MCF 10A (cell line): ENCODE measurements at regions not wholly inside any gene's neighbourhood (a gene's known extent, or its start where the extent isn't known, plus 50 kb on each side); places are given as distances from the start of the nearest gene placed in this dataset.
"Not testable (repeated sequence)": the region's sequence is repeated elsewhere in the genome, so short reads cannot be mapped to it uniquely, and the experiment has no call there.

Source experiments
- BruUV-seq: library from RNA; stranded (reverse); fragments of 400-500 nt; replicated peaks from 2 replicates; lab custom pipeline; 2021; lab: Mats Ljungman, UMichigan
- CTCF ChIA-PET: fragments of 300-600 bp; sonication (Branson Sonifier 250); formaldehyde crosslinking; extraction: SDS; loops from one replicate; lab custom pipeline; 2021; ENCODE audit warnings: antibody characterized with exemption, inconsistent platforms; lab: Yijun Ruan, JAX
- POLR2A ChIA-PET: fragments of 300-600, 350-650 bp; sonication (Branson Sonifier 250); formaldehyde crosslinking; extraction: SDS; loops from one replicate; lab custom pipeline; 2020; ENCODE audit warnings: antibody characterized with exemption, inconsistent platforms; lab: Yijun Ruan, JAX
- DNase-seq: peaks from one replicate; pipeline ENCODE4 v3.0.0-alpha.2; 2018; ENCODE audit not compliant: unreplicated experiment
- H3K27ac Mint-ChIP-seq: one replicate; pipeline ENCODE4 v1.8.0; 2022; ENCODE audit warnings: mild to moderate bottlenecking, low read depth, mixed read lengths; ENCODE audit not compliant: unreplicated experiment
- H3K27me3 Mint-ChIP-seq: one replicate; pipeline ENCODE4 v1.8.0; 2022; ENCODE audit warnings: mixed read lengths; ENCODE audit not compliant: insufficient read depth, unreplicated experiment
- H3K36me3 Mint-ChIP-seq: one replicate; pipeline ENCODE4 v1.8.0; 2022; ENCODE audit warnings: mild to moderate bottlenecking, moderate library complexity, mixed read lengths; ENCODE audit not compliant: insufficient read depth, unreplicated experiment
- H3K4me1 Mint-ChIP-seq: one replicate; pipeline ENCODE4 v1.8.0; 2022; ENCODE audit warnings: mixed read lengths; ENCODE audit not compliant: insufficient read depth, unreplicated experiment
- H3K4me3 Mint-ChIP-seq: one replicate; pipeline ENCODE4 v1.8.0; 2022; ENCODE audit warnings: mild to moderate bottlenecking, moderate library complexity, mixed read lengths; ENCODE audit not compliant: unreplicated experiment
- H3K9me3 Mint-ChIP-seq: one replicate; pipeline ENCODE4 v1.8.0; 2022; ENCODE audit warnings: mixed read lengths; ENCODE audit not compliant: unreplicated experiment
- intact Hi-C: fragments of 100-400 bp; cut with micrococcal nuclease; formaldehyde crosslinking; loops from 2 replicates; pipeline ENCODE4 v1.14.1; 2022
- TF ChIP-seq, protein P1 (sequence below): fragments of 200-600 bp; IDR thresholded peaks from one replicate; pipeline ENCODE4 v1.8.0; 2022; ENCODE audit warnings: antibody characterized with exemption, mild to moderate bottlenecking; ENCODE audit not compliant: unreplicated experiment

DNA sequence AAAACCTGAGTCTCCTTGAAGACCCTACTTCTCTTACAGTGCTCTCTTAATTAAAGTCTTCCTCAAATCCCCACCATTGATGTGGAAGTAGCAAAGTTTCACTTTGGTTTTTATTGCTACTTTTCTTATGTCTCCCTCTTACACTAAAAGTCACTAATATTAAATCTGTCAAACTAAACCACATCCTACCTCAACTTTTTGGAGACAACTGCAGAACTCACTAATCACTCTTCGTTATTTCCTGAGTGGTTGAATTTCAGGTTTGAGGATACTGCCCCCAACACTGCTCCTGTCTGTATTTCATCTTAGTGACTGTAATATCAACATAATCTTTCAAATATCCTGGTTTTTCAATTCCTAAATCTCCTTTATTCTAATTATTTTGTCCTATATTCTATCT, 213.0 kb upstream of the PDE3A start:
- BruUV-seq = no TSS peak
- no peak for DNase-seq
- H3K4me3 Mint-ChIP-seq = no peak overlapping the region
- H3K27me3 Mint-ChIP-seq = no peaks in the 10 kb centered on the region
- H3K27ac Mint-ChIP-seq = no peak overlapping the region
- TF ChIP-seq, protein P1, sequence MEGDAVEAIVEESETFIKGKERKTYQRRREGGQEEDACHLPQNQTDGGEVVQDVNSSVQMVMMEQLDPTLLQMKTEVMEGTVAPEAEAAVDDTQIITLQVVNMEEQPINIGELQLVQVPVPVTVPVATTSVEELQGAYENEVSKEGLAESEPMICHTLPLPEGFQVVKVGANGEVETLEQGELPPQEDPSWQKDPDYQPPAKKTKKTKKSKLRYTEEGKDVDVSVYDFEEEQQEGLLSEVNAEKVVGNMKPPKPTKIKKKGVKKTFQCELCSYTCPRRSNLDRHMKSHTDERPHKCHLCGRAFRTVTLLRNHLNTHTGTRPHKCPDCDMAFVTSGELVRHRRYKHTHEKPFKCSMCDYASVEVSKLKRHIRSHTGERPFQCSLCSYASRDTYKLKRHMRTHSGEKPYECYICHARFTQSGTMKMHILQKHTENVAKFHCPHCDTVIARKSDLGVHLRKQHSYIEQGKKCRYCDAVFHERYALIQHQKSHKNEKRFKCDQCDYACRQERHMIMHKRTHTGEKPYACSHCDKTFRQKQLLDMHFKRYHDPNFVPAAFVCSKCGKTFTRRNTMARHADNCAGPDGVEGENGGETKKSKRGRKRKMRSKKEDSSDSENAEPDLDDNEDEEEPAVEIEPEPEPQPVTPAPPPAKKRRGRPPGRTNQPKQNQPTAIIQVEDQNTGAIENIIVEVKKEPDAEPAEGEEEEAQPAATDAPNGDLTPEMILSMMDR = no peak
- ChIA-PET POLR2A (interaction anchor here (0.6 to 0.9 kb wide), 2 partner anchors 9 to 642 kb away, joined by 3 to 5 read pairs; no protein-coding TSS in a partner anchor), CTCF (interaction anchor here (0.6 to 0.7 kb wide), 2 partner anchors 50 to 1434 kb away, joined by 3 to 4 read pairs; no protein-coding TSS in a partner anchor)
- H3K9me3 Mint-ChIP-seq = no peaks in the 10 kb centered on the region
- H3K4me1 Mint-ChIP-seq = no peaks in the 10 kb centered on the region
- intact Hi-C loops = no loop called here
- no peaks in the 10 kb centered on the region for H3K36me3 Mint-ChIP-seq

DNA sequence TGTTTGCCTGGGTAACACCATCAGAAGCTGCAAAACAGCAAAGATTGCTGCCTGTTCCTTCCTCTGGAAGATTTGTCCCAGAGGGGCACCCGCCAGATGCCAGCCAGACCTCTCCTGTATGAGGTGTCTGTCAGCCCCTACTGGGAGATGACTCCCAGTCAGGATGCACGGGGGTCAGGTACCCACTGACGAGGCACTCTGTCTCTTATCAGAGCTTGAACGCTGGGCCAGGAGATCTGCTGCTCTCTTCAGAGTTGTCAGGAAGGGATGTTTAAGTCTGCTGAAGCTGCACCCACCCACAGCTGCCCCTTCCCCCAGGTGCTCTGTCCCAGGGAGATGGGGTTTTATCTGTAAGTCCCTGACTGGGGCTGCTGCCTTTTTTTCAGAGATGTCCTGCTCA, 207.4 kb upstream of the PDE3A start:
- H3K4me3 Mint-ChIP-seq, H3K4me1 Mint-ChIP-seq, POLR2A ChIA-PET, H3K36me3 Mint-ChIP-seq, CTCF ChIA-PET, BruUV-seq, DNase-seq, intact Hi-C loops, H3K9me3 Mint-ChIP-seq, H3K27ac Mint-ChIP-seq: not testable (repeated sequence)
- peaks cover 53% of the 10 kb centered on the region for H3K27me3 Mint-ChIP-seq

DNA sequence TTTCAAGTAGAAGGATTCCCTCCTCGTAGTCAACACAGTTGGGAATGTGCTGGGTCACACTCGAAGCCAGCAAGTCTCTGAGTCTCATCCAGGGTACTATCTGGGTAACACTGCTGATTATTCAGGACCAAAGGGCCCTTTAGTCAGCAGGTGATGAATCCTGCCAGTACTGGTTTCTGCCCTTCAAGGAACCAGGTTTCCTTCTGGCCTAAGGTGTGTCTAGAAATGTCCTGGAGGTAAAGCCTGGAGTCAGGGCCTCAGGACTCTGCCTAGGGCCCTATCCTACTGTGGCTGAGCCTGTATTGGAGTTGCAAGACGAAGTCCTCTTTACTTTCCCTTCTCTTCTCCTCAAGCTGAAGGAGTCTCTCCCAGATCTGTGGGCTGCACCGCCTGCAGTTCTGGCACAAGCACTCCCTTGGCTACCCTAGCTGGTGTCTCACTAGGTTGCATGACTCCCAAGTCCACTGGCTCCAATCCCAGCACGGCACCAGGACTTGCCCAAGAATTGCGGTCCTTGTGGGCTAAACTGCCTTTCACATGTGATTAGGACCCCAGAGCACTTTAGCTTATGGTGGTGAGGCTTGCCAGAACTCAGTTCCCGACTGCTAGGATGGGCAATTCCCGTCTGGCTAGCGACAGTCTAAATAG, 193.7 kb upstream of the PDE3A start:
- intact Hi-C loops = no loop called here
- BruUV-seq = no TSS peak
- Mint-ChIP-seq H3K4me3 (no peak overlapping the region), H3K4me1 (no peaks in the 10 kb centered on the region), H3K9me3 (no peaks in the 10 kb centered on the region), H3K27me3 (peaks cover 57% of the 10 kb centered on the region), H3K27ac (no peak overlapping the region), H3K36me3 (no peaks in the 10 kb centered on the region)
- ChIA-PET CTCF (interaction anchor here (0.6 kb wide), 1 partner anchor 416 kb away, joined by 4 read pairs; no protein-coding TSS in a partner anchor), POLR2A (no interaction called here)
- no peak for DNase-seq
- TF ChIP-seq, protein P1 = no peak

DNA sequence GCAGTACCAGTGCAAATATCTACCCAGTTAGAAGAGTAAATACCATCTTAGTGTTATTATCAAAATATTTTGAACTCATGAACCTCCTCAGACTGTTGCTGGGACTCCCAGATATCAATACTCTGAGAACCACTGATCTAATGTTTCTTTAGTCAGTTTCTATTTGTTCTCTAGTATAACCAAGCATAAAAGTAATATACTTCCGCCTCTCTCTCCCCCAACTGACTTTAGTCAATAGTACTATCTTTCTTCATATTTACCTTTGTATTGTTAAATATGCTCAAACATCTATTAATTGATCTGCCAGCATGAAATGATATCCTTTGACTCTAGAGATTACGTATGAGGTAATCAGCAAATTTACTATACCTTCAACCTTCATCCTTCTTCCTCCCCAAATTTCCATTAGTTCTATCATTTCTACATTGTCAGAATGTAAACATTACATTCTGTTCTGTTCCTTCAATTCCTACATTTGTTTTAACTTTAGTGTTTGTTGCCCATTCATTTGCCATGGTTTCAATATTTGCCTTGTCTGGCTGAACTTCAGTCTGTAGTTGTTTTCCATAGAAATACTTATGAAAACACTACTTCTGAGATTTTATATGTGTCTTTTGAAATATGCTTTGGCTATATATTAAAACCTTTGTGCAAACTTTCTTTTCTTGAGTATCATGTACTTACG, 192.5 kb upstream of the PDE3A start:
- Mint-ChIP-seq H3K27ac (no peak overlapping the region), H3K36me3 (no peaks in the 10 kb centered on the region), H3K9me3 (no peaks in the 10 kb centered on the region), H3K27me3 (peaks cover 62% of the 10 kb centered on the region), H3K4me1 (no peaks in the 10 kb centered on the region), H3K4me3 (no peak overlapping the region)
- BruUV-seq = no TSS peak
- TF ChIP-seq, protein P1 = no peak
- POLR2A ChIA-PET = no interaction called here
- CTCF ChIA-PET = interaction anchor here (0.8 kb wide), 1 partner anchor 73 kb away, joined by 3 read pairs; no protein-coding TSS in a partner anchor
- intact Hi-C loops = no loop called here
- no peak for DNase-seq
